Lung (tissue), 11 donors: ENCODE measurements at regions not wholly inside any gene's neighbourhood (a gene's known extent, or its start where the extent isn't known, plus 50 kb on each side); places are given as distances from the start of the nearest gene placed in this dataset.
A peak's percentile ranks its signal among the peaks of the same experiment; 100 is the strongest.

Experiments
- ATAC-seq: fragments of 200-7000 bp; cut with Tn5 transposase; one replicate; pipeline ENCODE4 v1.9.1; 2020; ENCODE audit warnings: moderate number of reproducible peaks; ENCODE audit not compliant: insufficient read depth, low FRiP score
- DNase-seq, 3 donors: peaks; one replicate each; pipeline ENCODE4 v3.0.0-alpha.2; 2013 to 2017
- H3K27ac ChIP-seq, 2 donors: one replicate each; pipeline ENCODE4 v1.5.1; 2013; ENCODE audit warnings: mild to moderate bottlenecking in 2 of 2, moderate library complexity in 2 of 2, control low read depth in 1 of 2, inconsistent platforms in 1 of 2, low read depth in 1 of 2, low read length in 1 of 2
- H3K27me3 ChIP-seq, 3 donors: one replicate each; pipeline ENCODE4 v1.5.1; 2013; ENCODE audit warnings: low read length in 2 of 3; ENCODE audit not compliant: control insufficient read depth in 3 of 3, insufficient read depth in 3 of 3
- H3K36me3 ChIP-seq, 4 donors: one replicate each; pipeline ENCODE4 v1.5.1; 2013; ENCODE audit warnings: low read length in 4 of 4, mild to moderate bottlenecking in 1 of 4, moderate library complexity in 1 of 4; ENCODE audit not compliant: control insufficient read depth in 4 of 4, insufficient read depth in 4 of 4
- H3K4me1 ChIP-seq, 5 donors: one replicate each; pipeline ENCODE4 v1.5.1; 2013; ENCODE audit warnings: low read length in 5 of 5, mild to moderate bottlenecking in 2 of 5, moderate library complexity in 1 of 5; ENCODE audit not compliant: control insufficient read depth in 5 of 5, insufficient read depth in 5 of 5
- H3K4me3 ChIP-seq: one replicate; pipeline ENCODE4 v1.5.1; 2013; ENCODE audit warnings: mild to moderate bottlenecking, control low read depth, moderate library complexity
- H3K9ac ChIP-seq, 2 donors: one replicate each; pipeline ENCODE4 v1.5.1; 2013; ENCODE audit warnings: low read length in 2 of 2, control low read depth in 1 of 2; ENCODE audit not compliant: insufficient read depth in 1 of 2
- H3K9me3 ChIP-seq, 4 donors: one replicate each; pipeline ENCODE4 v1.5.1; 2013; ENCODE audit warnings: low read length in 3 of 4, mild to moderate bottlenecking in 1 of 4, moderate library complexity in 1 of 4; ENCODE audit not compliant: control insufficient read depth in 4 of 4, insufficient read depth in 3 of 4
- CTCF ChIP-seq: IDR thresholded peaks from 2 replicates; pipeline ENCODE4 v1.5.1; 2012; ENCODE audit warnings: mild to moderate bottlenecking; ENCODE audit errors: control extremely low read depth, extremely low read depth
- WGBS, 2 donors: extraction: QIAGEN DNeasy Blood & Tissue Kit; methylation state at CpG; one replicate each; pipeline ENCODE4 v1.1.7; 2013; 5-methylcytosine and 5-hydroxymethylcytosine counted together
- donor health status: control.
- donor health status: control.
- donor health status: Bipolar disorder and iron deficiency.
- donor health status: healthy.
- donor health status: DM: yes; HTN: yes; CAD: no.

- DNase-seq: peak in 1 of 3 donors; percentile 9
- Histone ChIP-seq H3K4me3 (no peak overlapping the region), H3K27me3 (no peaks in the 10 kb centered on the region), H3K36me3 (no peaks in the 10 kb centered on the region), H3K9ac (no peak overlapping the region), H3K4me1 (no peaks in the 10 kb centered on the region), H3K27ac (no peak overlapping the region), H3K9me3 (no peaks in the 10 kb centered on the region)
- no peak for TF ChIP-seq CTCF
- WGBS, 2 donors: 88 to 92% methylated on average over 2 of the region's 2 CpGs
- ATAC-seq: no peak
These were observed 893.9 kb downstream of the CCSER2 start for GRCh38 chr10:85222300-85222699.

GRCh38 chr10:85224366-85224940, 896.1 kb downstream of the CCSER2 start:
- H3K9ac ChIP-seq: no peak overlapping the region
- H3K36me3 ChIP-seq: no peaks in the 10 kb centered on the region
- DNase-seq (no peak), ATAC-seq (no peak)
- H3K27ac ChIP-seq: no peak overlapping the region
- no peaks in the 10 kb centered on the region for H3K9me3 ChIP-seq
- H3K27me3 ChIP-seq: no peaks in the 10 kb centered on the region
- no peaks in the 10 kb centered on the region for H3K4me1 ChIP-seq
- no peak overlapping the region for H3K4me3 ChIP-seq
- WGBS, 2 donors: 71 to 84% methylated on average over 6 of the region's 6 CpGs
- no peak for TF ChIP-seq CTCF

- H3K9ac ChIP-seq: no peak overlapping the region
- no peaks in the 10 kb centered on the region for H3K36me3 ChIP-seq
- no peak overlapping the region for H3K4me3 ChIP-seq
- no peaks in the 10 kb centered on the region for H3K27me3 ChIP-seq
- H3K4me1 ChIP-seq: no peaks in the 10 kb centered on the region
- 80 to 88% methylated on average over 2 of the region's 2 CpGs for WGBS, 2 donors
- H3K27ac ChIP-seq: no peak overlapping the region
- no peaks in the 10 kb centered on the region for H3K9me3 ChIP-seq
- no peak for ATAC-seq
- TF ChIP-seq CTCF: no peak
- no peak for DNase-seq
These were observed 896.9 kb downstream of the CCSER2 start for GRCh38 chr10:85225311-85225710.

- no peak overlapping the region for H3K9ac ChIP-seq
- no peaks in the 10 kb centered on the region for H3K27me3 ChIP-seq
- ATAC-seq (no peak), DNase-seq (no peak)
- H3K27ac ChIP-seq: no peak overlapping the region
- H3K4me3 ChIP-seq: no peak overlapping the region
- H3K36me3 ChIP-seq: no peaks in the 10 kb centered on the region
- H3K4me1 ChIP-seq: no peaks in the 10 kb centered on the region
- 68 to 73% methylated on average over 2 of the region's 2 CpGs for WGBS, 2 donors
- TF ChIP-seq CTCF: no peak
- H3K9me3 ChIP-seq: no peaks in the 10 kb centered on the region
These were observed 898.2 kb downstream of the CCSER2 start for GRCh38 chr10:85226596-85226995.
